HL-60 (cell line): ENCODE measurements at regions not wholly inside any gene's neighbourhood (a gene's known extent, or its start where the extent isn't known, plus 50 kb on each side); places are given as distances from the start of the nearest gene placed in this dataset.

Experiments used
- GABPA ChIP-seq: IDR thresholded peaks from 2 replicates; pipeline ENCODE4 v1.6.1; 2012; ENCODE audit warnings: low read depth
- TF ChIP-seq, protein P1 (sequence below): IDR thresholded peaks from one replicate; pipeline ENCODE4 v1.5.1; 2011; ENCODE audit warnings: low read length, control low read depth, inconsistent platforms; ENCODE audit not compliant: insufficient read depth

DNA sequence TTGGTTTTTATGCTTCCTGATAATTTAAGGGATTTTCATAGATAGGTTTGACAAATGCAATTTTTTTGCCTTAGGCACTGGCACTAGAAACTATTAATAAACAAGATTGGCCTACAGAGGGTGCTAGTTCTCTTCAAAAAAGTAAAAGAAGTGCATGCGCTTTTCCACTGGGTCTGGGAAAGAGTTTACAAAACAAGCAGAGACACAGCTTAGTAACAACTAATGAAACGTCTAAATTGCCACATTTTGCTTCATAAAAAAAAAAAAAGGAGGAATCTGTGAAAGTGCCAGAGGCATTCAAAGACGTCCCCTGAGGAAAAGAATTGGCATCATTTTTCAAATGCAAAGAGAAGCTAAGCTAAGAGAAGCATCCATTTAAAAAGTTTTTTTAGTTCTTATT, 58.3 kb upstream of the EEA1 start:
- TF ChIP-seq, protein P1, sequence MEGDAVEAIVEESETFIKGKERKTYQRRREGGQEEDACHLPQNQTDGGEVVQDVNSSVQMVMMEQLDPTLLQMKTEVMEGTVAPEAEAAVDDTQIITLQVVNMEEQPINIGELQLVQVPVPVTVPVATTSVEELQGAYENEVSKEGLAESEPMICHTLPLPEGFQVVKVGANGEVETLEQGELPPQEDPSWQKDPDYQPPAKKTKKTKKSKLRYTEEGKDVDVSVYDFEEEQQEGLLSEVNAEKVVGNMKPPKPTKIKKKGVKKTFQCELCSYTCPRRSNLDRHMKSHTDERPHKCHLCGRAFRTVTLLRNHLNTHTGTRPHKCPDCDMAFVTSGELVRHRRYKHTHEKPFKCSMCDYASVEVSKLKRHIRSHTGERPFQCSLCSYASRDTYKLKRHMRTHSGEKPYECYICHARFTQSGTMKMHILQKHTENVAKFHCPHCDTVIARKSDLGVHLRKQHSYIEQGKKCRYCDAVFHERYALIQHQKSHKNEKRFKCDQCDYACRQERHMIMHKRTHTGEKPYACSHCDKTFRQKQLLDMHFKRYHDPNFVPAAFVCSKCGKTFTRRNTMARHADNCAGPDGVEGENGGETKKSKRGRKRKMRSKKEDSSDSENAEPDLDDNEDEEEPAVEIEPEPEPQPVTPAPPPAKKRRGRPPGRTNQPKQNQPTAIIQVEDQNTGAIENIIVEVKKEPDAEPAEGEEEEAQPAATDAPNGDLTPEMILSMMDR: peak; percentile 8
- no peak for TF ChIP-seq GABPA
